HuH-7 (cell line): ENCODE measurements at regions not wholly inside any gene's neighbourhood (a gene's known extent, or its start where the extent isn't known, plus 50 kb on each side); places are given as distances from the start of the nearest gene placed in this dataset.
"Not testable (repeated sequence)": the region's sequence is repeated elsewhere in the genome, so short reads cannot be mapped to it uniquely, and the experiment has no call there.

ENCODE experiments used
- DNase-seq: peaks from one replicate; pipeline ENCODE4 v3.0.0; 2011; ENCODE audit warnings: low spot score

DNA sequence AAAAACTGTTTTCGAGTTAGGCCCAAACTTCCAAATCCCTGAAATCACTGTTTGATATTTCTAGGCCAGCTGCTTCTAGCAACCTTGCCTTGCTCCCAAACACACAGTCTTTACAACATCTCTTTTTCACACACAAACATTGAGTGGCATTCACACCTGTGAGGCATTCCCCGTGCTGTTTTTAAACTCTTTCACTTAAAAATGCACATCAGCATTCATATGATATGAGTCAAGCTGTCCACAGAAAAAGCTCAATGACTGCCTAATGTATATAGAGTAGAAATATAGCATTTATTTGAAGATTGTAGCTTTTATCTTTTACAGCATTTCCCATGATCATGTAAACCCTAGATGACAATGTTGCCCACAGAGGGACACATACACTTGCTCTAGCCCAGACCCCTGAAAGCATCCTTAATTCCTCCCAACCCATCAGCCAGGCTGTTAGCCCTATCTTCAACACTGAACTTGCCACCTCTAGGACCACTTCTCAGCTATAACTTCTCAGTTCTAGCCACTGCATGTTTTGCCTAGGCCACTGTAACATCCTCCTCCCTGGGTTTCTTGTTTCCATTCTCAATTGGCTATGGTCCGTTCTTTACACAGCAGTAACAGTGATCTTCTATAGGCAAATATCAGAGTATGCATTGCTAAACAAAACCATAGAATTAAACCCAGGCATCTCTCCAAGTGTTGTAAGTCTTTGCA is 782.6 kb downstream of the DIPK2A start:
- no peak for DNase-seq

DNA sequence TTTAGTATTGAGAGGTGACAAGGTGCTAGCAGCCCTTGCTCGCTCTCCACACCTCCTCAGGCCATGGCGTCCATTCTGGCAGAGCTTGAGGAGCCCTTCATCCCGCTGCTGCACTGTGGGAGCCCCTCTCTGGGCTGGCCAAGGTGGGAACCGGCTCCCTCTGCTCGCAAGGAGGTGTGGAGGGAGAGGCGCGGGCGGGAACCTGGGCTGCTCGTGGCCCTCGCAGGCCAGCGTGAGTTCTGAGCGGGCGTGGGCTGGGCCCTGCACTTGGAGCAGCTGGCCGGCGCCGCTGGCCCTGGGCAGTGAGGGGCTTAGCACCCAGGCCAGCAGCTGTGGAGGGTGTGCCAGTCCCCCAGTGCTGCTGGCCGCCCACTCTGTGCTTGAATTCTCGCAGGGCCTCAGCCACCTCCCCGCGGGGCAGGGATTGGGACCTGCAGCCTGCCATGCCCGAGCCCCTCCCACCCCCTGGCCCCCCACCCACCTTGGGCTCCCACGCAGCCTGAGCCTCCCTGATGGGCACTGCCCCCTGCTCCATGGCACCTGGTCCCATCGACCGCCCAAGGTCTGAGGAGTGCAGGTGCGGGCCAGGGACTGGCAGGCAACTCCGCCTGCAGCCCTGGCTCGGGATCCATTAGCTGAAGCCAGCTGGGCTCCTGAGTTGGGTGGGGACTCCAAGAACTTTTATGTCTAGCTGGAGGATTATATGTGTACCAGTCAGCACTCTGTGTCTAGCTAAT is 785.2 kb downstream of the DIPK2A start:
- DNase-seq: no peak

DNA sequence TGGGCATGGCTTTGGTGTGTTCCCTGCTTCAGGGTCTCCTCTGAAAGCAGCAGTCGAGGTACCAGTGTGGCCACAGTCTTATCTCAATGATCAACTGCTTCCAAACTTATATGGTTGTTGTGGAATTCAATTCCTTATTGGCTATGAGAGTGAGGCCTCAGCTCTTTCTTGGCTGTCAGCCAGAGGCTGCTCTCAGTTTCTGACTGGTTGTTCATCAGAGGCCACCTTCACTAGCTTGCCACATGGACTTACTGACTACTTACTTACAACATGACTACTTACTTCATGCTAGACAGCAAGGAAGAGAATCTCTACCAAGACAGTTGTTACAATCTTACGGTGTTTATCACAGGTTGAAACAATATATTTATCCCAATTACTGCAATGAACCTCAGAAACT is 789.2 kb downstream of the DIPK2A start:
- DNase-seq: peak; percentile 9

DNA sequence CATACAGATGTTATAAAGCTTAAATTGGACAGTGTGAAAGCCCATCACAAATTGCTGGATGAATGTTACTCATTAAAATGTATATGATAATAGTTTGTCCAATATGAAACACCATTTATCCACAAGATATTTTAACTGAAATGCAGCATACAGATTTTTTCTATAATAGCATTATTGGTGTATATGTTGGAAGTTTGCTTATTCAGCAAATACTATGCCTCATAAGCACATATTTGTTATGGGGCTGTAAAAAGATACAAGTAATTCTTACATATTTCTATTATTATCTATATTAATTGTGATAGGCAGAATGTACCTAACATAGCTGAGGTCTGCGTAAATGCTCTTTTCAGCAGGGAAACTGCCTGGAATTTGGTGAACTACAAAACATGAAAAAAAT is 790.5 kb downstream of the DIPK2A start:
- DNase-seq: no peak

DNA sequence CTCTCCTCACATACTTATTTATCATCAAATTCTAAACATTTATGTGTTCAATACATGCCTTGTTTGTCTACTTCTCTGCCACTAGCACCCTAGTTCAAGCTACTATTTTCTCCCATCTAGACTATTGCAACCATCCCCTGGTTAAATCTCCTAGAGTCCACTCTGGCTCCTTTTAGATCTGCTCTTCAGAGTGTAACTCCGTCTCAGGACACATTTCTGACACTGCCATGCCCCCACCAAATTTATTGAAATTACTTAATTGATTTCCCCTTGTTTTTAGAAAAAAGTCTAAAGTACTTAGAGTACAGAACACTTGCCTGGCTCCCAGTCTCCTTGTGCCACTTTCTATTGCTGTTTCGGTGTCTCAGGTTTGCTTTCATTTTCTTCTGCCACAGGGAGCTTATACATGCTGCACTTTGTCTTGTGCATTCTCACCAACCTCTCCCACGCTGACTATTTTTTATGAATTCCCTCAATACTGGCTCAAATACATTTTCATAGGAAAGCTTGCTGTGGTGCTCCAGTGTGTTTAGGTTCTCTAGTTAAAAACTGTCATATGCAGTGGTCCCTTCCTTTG is 792.3 kb downstream of the DIPK2A start:
- no peak for DNase-seq

DNA sequence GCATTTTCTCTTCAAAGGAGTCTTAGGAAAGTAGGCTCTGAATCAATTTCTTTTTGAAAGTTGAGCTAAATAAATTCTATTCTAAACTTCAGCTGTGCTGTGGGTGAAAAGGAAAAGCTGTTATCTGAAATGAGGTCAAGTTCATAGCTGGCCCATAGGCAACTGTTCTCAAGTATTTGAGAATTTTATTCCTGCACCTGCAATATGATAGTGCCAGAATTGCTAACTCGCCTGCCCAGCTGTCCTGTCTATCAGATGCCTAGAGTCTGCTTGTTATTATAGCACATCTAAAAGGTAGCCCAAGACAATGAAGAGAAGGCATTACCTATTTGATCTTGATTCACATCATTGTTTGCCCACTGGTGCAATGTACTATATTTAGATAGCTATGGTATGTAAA is 798.7 kb downstream of the DIPK2A start:
- no peak for DNase-seq

DNA sequence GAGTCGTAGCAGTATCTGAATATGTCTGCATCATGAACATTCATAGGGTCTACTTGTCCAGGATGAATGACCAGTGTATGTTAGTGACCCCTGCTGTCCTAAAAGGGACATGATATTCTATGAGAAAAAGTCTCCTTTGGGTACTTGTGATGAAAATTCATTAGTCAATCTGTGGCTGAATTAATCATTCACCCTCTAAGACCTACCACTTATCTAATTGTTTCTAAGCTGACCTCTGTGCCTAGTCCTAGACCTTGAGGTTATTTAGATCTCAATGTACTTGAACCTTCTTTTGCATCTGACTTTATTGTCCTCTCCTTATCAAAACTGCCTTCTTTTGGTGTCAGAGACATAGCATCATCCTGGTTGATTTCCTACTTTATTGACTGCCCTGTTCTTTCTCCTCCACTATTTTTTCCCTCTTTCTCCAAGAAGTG is 799.3 kb downstream of the DIPK2A start:
- DNase-seq: no peak

DNA sequence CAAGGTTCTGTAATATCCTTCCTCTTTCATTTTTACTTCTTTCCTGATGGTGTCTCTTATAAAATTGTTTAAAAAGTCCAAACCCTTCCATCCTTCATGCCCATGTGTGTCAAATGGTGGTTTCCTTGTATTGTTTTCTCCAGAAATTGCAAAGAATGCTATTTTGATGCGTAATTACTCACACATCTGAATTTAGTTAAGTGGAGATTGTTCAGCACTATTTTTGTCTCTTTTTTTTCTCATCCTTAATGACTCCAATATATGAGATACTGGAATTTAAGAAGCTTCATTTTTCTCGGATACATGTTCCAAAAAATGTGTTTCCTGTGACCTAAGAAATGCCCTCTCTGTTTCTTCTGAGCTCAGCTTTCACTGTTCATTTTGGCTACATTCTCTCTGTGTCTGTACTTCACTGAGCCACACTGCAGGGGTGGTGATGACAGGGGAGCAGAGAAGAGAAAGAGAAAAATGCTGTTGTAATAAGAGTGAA is 799.8 kb downstream of the DIPK2A start:
- no peak for DNase-seq

DNA sequence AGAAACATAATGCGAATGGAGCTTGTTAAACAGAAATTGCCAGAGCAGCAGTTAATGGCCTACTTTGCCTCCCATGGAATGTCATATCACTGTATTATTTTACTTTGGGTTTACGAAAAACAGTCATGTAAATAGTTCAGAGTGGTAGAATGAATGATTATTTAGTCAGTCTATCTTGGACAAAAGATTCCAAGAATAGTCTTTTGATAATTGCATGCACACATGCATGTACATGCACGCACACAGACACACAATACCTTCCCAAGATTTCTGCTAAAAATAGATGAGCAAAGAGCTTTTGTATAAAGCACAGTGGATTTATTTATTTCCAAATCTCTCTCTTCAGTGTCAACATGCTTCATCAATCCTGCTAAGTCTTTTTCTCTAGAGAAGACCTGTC is 800.7 kb downstream of the DIPK2A start:
- no peak for DNase-seq

DNA sequence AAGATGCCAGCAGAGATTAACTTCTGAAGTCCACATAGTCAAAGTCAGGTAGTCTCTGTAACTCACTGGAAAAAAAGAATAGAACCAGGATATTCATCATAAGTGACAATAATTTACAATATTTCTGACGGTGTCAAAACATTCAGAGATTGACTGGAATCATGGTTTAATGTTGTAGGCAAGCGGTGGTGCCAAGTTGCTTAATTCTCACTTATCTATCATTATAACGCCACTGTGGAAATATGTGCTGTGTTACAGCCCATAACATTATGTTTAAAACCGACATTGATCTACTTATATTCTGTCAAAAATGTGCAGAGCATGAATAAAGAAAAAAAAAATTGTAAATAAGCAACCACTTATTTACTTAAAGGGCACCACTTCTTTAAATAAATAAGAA is 801.7 kb downstream of the DIPK2A start:
- no peak for DNase-seq

DNA sequence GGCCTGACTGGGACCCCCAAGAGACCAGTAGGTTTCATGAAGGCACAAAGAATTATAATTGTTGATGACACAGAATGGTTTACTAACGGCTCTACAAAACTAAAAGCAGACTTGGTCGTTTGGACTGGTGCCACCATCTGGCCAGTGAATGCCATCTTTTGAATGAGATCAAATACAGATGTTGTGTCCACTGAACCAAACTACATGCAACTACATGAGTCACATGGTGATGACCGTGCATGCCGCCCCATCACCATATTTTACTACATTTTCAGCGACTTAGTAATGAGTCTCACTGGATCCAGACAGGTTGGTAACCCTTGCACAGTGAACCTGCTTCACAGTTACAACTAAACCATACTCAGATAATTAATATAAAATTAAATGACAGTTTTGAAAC is 803.3 kb downstream of the DIPK2A start:
- DNase-seq: no peak

DNA sequence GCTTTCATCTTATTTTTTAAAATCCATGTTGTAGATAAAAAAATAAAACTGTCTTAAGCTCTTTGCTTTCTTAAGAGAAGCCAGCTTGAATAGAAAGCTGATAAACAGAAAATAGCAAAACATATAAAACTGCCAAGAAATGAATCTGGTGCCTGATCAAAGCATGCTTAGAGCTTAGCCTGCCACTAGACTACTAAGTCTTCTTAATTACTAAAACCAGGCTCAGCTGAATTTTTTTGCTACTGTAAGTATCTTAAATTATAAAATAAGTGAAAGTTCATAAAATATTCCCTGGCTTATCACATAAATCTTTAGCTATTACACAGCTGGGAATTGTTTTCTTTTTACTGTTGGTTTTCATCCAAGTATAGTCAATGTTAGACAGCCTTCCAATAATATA is 803.9 kb downstream of the DIPK2A start:
- DNase-seq: no peak

DNA sequence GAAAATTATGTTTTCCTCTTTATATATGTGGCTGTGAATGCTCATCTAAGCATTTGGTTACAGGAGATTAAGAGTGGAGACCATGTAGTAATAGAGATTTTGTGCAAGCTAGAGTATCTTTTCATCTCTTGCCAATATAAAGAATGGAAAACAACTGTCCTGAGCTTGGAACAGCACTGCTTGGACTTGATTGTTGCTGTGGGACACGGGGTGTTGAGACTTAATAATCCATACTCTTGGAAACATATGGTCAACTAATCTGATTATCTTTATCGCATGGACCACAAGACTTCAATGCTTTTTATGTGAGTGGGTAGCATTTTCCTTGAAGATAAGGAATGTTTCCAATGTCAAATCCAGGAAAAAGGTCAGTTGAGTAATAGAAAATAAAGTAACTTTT is 806.3 kb downstream of the DIPK2A start:
- DNase-seq: no peak

DNA sequence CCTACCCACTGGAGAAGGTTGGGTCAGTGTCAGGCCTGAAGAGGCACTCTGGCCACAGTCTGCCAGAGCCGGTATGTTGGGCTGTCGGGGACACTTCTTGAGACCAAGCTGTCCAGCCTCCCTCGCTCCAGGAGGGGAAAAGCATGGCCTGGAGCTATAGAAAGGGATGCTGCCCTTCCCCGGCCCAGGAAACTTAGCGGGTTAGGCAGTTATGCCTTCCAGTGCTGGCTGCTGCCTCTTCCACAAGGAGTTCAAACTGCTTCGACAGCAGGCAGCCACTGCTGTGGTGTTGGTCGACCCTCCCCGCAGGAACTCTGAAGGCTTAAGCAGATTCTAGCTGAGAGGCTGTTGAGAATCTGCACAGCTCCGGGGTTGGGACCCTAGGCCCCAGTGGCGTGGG is 819.4 kb downstream of the DIPK2A start:
- DNase-seq: no peak

DNA sequence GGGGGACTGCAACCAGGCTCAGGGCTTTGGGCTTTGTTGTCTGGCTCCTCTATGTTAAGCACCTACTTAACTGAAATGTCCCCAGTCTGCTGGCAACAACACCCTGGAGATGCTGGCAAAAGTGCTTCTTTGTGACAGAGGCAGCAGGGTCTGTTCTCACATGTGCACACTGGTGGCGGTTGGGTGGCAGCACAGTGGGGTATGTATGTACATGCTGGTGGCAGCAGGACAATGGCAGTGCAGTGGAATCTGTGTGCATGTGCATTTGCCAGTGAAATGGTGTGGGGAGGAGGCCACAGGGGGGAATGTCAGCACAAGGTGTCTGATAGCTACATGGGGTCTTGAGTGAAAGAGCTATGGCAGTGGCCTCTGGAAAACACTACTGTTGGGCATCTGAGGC is 830.3 kb downstream of the DIPK2A start:
- no peak for DNase-seq

DNA sequence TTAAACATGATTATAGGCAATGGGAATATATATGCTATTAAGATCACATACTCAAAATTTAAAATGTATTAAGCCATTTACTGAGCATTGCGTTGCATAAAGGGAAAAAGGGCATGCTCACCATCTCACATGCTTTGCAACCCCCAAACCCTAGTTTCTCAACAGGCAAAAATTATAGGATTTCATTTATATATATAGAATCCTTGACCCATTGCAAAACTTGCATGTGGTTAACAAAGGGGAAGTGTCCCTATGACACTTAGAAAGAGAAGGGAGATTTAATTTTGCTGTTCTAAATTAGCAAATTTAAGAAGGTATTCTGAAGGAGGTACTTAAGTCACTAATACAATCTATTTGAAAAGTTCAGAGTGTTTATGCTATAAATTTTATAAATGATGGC is 837.8 kb downstream of the DIPK2A start:
- DNase-seq: no peak

DNA sequence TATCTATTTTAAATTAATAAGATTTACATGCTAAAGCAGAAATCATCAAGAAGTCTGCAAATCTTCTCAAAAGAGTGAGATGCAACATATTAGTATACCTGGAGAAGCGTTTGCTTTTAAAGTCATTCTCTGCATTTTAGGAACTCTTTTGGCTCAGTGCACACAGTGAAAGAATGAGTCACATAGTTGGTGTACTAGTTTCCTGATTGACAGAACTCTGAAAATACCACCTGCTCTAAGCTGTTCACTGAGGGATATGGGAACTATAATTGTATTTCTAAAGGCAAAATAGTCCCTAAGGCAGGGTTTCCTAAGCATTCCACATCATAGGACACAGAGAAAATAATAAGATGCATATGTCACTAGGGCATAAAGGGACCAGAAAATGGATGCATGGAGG is 838.5 kb downstream of the DIPK2A start:
- DNase-seq: no peak

DNA sequence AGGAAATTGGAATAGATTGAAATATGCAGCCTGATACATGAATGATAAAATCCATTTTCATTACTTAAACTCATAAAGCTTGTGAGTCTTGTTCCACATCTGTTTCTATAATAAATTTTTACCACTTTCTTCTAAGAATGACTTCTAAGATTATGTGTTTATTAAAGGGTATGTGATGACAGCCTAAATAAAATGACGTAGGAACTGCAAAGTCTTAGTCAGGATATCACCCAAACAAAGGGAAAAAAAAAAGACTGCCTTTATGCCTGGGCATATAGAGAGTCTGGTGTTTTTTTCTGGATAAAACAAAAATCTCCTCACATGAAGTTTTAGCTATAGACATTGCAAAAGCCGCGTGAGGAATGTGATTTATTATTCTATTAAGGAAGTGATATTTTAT is 844.0 kb downstream of the DIPK2A start:
- no peak for DNase-seq

DNA sequence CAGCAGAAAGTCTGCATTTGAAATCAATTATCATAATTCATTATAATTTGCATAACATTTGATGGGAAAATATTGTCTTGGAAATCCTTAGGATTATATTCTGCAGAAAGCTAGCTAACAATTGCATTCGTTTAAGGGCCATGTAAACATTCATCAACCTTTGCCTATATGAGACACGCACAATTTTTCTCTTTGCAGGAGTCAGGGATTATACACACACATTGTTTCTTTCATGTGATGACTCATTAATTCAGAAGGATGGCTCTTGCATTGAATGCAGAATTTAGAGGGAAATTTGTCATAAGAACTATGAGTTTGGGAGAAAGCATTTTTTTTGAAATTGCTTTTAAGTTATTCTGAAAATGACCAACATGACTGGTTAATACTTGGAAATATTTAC is 844.7 kb downstream of the DIPK2A start:
- DNase-seq: no peak

DNA sequence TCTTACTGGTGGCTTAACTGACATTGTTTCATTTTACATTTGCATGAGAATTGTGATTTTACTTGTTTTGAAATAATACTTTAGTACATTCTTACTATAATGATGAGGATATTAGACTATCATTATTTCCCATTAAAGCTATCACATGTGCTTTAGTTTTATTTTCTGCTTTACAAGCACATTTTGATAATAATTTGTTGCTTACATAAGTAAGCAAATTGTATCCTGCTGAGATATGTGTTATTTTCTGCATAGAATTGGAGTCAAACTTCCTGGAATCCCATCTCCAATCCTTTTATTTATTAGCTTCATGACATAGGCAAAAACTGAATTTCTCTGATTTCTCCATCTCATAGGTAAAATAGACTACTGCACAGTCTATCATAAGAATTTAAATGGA is 847.4 kb downstream of the DIPK2A start:
- no peak for DNase-seq

DNA sequence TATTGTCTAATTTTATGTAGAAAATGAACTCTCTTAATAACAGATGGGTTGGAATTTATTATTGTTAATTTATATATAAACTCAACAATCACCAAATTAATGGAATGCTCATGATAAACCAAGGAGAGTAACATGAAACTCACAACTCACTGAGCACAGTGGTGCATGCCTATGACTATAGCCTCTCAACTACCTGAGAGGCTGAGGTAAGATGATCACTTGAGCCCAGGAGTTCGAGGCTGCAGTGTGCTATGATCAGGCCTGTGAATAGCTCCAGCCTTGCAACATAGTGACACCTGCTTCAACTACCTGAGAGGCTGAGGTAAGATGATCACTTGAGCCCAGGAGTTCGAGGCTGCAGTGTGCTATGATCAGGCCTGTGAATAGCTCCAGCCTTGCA is 848.6 kb downstream of the DIPK2A start:
- not testable (repeated sequence) for DNase-seq

DNA sequence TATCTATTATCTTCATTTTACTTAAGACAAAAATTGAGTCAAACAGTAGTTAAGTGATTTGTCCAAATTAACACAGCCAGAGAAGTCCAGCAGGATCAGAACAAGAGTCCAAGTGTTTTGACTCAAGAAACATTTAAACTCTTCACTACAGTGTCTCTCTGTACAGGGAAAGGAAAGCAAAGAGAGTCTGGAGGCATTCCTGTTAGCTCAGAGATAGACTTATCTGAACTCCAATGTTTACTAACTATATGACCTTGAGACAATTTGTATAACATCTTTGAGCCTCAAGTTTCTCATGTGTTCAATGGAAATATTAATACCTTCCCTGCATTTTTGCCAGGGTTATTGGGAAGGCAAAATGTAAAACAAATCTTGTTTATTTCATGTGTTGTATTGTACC is 849.1 kb downstream of the DIPK2A start:
- DNase-seq: no peak

DNA sequence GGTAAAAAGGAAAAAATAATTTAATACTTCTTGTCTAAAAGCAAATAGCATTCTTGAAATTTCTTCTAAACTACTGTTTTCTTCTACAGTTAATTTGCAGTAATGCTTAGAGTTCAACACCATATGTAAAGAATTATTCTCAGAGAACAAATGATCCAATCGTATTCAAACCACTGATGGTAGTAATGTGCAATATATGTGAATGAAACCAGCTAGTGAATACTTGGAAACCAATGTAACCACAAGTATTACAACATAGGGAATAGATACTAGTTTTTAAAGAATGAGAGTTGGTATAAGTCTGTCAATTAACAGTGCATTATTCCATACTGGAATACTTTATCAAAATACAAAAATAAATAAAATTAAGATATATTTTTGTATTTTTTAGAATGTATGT is 850.0 kb downstream of the DIPK2A start:
- DNase-seq: no peak
